ENCODE measurements at regions not wholly inside any gene's neighbourhood (a gene's known extent, or its start where the extent isn't known, plus 50 kb on each side); places are given as distances from the start of the nearest gene placed in this dataset.

- no peak for TF ChIP-seq TRIM28 (IDR thresholded peaks at IDR 0.05; ENCODE audit: borderline replicate concordance, low read length)
- no peak for TF ChIP-seq ZNF621 (tag by site-specific recombination; IDR thresholded peaks at IDR 0.05)
- no peak for TF ChIP-seq ZBTB11 (tag by site-specific recombination; conservative IDR thresholded peaks at IDR 0.05; ENCODE audit: low read depth)
- TF ChIP-seq YY1 (tag by site-specific recombination; IDR thresholded peaks at IDR 0.05): no peak
- no peak for TF ChIP-seq ZNF18 (tag by site-specific recombination; IDR thresholded peaks at IDR 0.05)
- TF ChIP-seq ZFP69B (tag by site-specific recombination; IDR thresholded peaks at IDR 0.05): no peak
- TF ChIP-seq ZNF157 (tag by site-specific recombination; IDR thresholded peaks at IDR 0.05): no peak
- TF ChIP-seq FEZF1 (tag by site-specific recombination; IDR thresholded peaks at IDR 0.05): no peak
- no peak for TF ChIP-seq ZNF112 (tag by site-specific recombination; IDR thresholded peaks at IDR 0.05)
- no peak for TF ChIP-seq ZNF610 (tag by site-specific recombination; IDR thresholded peaks at IDR 0.05; ENCODE audit: borderline replicate concordance)
- TF ChIP-seq ZNF423 (tag by site-specific recombination; IDR thresholded peaks at IDR 0.05): no peak
- no peak for TF ChIP-seq ZNF266 (tag by site-specific recombination; IDR thresholded peaks at IDR 0.05; ENCODE audit: low read depth)
- TF ChIP-seq GLIS1 (tag by site-specific recombination; IDR thresholded peaks at IDR 0.05): no peak
- TF ChIP-seq ZNF311 (tag by site-specific recombination; IDR thresholded peaks at IDR 0.05; ENCODE audit: borderline replicate concordance): no peak
- no peak for TF ChIP-seq ZBTB7A (tag by site-specific recombination; IDR thresholded peaks at IDR 0.05; ENCODE audit: low read depth)
- no peak for TF ChIP-seq ZBTB21 (tag by site-specific recombination; IDR thresholded peaks at IDR 0.05)
- no peak for TF ChIP-seq SP7 (tag by site-specific recombination; IDR thresholded peaks at IDR 0.05)
- no peak for TF ChIP-seq ZNF211 (tag by site-specific recombination; IDR thresholded peaks at IDR 0.05; ENCODE audit: low read depth)
- no peak for TF ChIP-seq HOXC10 (CRISPR knock-in tag; IDR thresholded peaks at IDR 0.05)
- no peak overlapping the region for H3K4me3 ChIP-seq (ENCODE audit: low read depth, low read length)
- H3K36me3 ChIP-seq (ENCODE audit: control insufficient read depth in 2 of 2, insufficient read depth in 1 of 2, low read length in 2 of 2): no peaks in the 10 kb centered on the region
- ChIA-PET CTCF (interaction anchor here (0.6 kb wide), 1 partner anchor 501 kb away, joined by 4 read pairs; no protein-coding TSS in a partner anchor), POLR2A (no interaction called here)
- no peaks in the 10 kb centered on the region for H3K4me1 ChIP-seq (ENCODE audit: control insufficient read depth, insufficient read depth, low read length)
- H3K9me3 ChIP-seq (ENCODE audit: control insufficient read depth, insufficient read depth, low read depth, low read length): no peaks in the 10 kb centered on the region
- H3K27ac ChIP-seq (ENCODE audit: extremely low read depth, low read depth, low read length): no peak overlapping the region
Measured at GRCh38 chr7:49038821-49039358, 114.5 kb downstream of the CDC14C start.

- Histone ChIP-seq H3K4me3 (ENCODE audit: low read depth, low read length) (no peak overlapping the region), H3K4me1 (ENCODE audit: control insufficient read depth, insufficient read depth, low read length) (no peaks in the 10 kb centered on the region), H3K36me3 (ENCODE audit: control insufficient read depth in 2 of 2, insufficient read depth in 1 of 2, low read length in 2 of 2) (no peaks in the 10 kb centered on the region), H3K27ac (ENCODE audit: extremely low read depth, low read depth, low read length) (no peak overlapping the region), H3K9me3 (ENCODE audit: control insufficient read depth, insufficient read depth, low read depth, low read length) (no peaks in the 10 kb centered on the region)
- ChIA-PET CTCF (no interaction called here), POLR2A (no interaction called here)
- no peak for TF ChIP-seq ZNF433 (tag by site-specific recombination; IDR thresholded peaks at IDR 0.05; ENCODE audit: low read depth)
- no peak for TF ChIP-seq INSM2 (tag by site-specific recombination; IDR thresholded peaks at IDR 0.05)
- TF ChIP-seq ZBTB48 (tag by site-specific recombination; IDR thresholded peaks at IDR 0.05): no peak
- TF ChIP-seq ATF2 (tag by site-specific recombination; IDR thresholded peaks at IDR 0.05; ENCODE audit: low read depth): no peak
- no peak for TF ChIP-seq PRDM6 (tag by site-specific recombination; IDR thresholded peaks at IDR 0.05)
- TF ChIP-seq MYNN (tag by site-specific recombination; IDR thresholded peaks at IDR 0.05; ENCODE audit: borderline replicate concordance): no peak
- no peak for TF ChIP-seq ZSCAN23 (tag by site-specific recombination; IDR thresholded peaks at IDR 0.05)
- TF ChIP-seq GFI1B (tag by site-specific recombination; IDR thresholded peaks at IDR 0.05): no peak
- no peak for TF ChIP-seq ZNF621 (tag by site-specific recombination; IDR thresholded peaks at IDR 0.05)
Measured at GRCh38 chr7:49060743-49061142, 136.4 kb downstream of the CDC14C start.

Data from HEK293 (cell line).